Hematopoietic multipotent progenitor cell treated with erythropoietin and hydrocortisone succinate and interleukin-3 and kit ligand, for 8 days (in vitro differentiated cells): ENCODE measurements at regions not wholly inside any gene's neighbourhood (a gene's known extent, or its start where the extent isn't known, plus 50 kb on each side); places are given as distances from the start of the nearest gene placed in this dataset.
"Not testable (repeated sequence)": the region's sequence is repeated elsewhere in the genome, so short reads cannot be mapped to it uniquely, and the experiment has no call there.

Experiments used
- DNase-seq: peaks from one replicate; pipeline ENCODE4 v3.0.0-alpha.2; 2015

DNA sequence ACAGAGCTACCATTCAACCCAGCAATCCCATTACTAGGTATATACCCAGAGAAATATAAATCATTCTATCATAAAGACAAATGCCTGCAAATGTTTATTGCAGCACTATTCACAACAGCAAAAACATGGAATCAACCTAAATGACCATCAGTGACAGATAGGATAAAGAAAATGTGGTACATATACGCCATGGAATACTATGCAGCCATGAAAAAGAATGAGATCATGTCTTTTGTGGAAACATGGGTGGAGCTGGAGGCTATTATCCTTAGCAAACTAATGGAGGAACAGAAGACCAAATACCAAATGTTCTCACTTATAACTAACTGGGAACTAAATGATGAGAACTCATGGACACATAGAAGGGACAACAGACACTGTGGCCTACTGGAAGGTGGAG lies 318.9 kb downstream of the ZIC3 start:
- DNase-seq = not testable (repeated sequence)

DNA sequence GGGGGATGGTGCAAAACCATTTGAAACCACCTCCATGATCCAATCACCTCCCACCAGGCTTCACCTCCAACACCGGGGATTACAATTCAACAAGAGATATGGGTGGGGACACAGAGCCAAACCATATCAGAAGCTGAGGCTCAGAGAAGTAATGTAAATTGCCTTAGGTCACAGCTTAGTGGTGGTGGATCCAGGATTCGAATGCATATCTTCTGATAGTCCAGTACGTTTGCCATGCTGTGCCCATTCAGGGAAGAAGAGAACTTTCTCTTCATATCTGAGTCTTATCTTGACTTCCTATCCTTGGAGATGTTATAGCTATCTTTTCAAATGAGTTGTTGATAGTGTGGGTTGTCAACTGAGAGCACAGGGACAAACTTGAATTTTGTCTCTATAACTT lies 325.5 kb downstream of the ZIC3 start:
- no peak for DNase-seq

DNA sequence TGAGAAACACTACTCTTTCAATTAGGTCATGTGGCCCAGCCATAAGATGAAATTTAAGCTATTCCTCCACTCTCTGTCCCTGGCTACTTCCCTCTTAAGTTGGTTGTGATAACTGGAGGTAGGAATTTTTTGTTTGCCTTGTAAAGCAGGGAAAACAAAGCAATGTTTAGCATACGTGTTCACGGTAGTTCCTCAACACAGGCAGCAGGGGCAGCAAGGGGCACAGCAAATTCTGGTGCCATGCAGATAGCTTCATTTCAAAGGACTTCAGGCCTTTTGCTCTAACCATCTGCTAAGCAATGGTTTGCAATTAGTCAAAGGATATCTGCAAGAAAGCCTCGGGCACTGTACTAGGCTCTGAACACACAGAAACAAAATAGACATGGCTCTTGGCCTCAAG lies 330.2 kb downstream of the ZIC3 start:
- no peak for DNase-seq

DNA sequence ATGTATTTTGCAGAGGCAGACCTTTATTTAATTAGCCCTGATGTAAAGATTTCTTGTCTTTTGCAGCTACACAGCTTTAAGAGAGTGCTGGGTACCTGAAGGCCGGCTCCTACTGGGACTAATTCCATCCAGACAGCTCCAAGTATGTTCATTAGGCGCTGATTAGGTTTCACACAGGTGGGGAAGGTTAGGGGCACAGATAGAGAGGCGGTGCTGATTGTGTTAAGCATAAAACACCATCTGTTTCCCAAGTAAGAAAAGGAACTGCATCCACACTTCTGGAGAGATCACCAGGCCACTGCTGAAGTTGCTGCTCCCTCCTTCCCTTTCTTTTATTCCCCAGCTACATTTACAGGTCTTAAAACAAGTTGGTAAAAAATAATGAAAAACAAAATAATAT lies 349.5 kb downstream of the ZIC3 start:
- DNase-seq = no peak

DNA sequence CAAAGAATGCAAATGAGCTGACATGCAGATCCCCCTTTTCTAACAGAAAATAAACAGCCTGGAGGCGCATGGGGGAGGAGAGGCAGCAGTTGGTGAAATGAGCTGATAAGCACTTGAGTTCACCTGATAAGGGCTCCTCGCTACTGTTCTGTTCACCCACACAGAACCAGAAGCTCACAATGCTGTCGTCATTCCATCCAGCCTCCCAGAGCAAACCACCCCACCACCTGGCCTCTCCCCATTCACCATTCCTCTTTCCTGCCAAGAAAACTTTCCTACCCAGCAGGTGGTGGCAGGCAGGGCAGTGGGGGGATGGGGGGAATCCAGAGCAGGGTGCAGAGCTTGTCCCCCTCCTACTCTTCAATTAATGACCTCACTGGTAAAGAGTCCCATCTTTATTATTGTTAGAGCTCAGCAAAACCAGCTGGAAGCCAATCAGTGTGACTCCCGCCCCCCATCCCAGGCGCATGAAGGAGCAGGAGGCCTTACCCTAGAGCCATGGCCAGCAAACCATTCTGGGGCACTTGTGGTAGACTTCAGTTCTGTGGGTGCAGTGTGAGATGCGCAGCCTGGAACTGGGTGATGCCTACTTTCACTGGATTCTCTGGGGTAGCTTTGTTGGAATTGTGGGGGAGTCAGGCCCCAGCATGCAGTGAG lies 350.3 kb downstream of the ZIC3 start:
- DNase-seq = peak; percentile 71

DNA sequence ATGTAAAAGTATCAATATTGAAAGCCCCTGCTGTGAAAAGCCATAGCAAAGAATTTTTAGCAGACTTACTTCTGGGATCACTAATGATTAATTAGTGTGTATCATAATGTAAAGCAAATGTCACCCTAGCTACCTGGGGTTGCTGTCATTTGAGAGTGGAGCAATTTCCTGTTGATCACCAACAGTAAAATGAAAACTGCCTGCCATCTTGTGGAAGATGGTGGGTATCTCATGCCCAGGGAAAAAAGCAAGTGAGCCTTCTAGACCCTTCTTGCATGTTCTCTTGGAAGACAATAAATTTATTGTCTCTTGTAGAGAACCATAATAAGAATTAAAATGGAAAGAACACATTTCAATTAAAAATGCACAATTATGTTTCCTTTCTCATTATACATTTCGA lies 360.2 kb downstream of the ZIC3 start:
- peak; percentile 28 for DNase-seq

DNA sequence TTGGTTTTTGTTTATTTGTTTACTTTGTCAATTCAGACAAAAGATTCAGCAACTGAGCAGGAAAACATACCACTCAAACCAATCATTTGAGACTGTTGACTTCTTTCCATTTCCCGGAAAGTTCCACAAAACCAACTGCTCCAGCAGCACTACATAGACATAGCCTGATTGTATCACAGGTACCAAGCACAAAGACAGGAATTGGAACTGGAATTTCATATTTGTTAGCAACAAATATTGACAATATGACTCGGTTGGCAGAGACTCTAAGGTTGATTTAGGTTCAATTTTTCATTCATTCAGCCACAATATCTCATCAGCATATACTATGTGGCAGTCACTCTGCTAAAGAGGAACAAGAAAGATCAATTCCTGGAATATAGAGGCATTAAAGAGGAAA lies 364.0 kb downstream of the ZIC3 start:
- DNase-seq = no peak

DNA sequence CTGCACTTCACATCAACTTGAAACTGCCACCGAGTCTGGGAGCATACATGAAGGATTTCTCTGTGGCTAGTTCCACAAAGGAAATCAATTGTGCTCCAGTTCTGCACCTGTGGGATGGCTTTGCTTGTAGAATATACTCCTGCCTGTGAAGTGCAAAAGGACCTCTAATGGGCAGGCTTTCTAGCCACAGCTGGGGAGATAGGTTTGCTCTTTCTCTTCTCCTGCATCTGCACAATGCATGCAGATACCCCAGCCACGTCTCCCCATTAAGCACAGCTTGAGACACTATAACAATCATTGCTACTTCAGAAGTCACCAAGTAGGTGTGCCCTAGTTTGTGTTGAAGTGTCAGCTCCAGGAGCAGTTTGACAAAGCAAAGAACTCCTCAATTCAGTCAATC lies 364.6 kb downstream of the ZIC3 start:
- no peak for DNase-seq

DNA sequence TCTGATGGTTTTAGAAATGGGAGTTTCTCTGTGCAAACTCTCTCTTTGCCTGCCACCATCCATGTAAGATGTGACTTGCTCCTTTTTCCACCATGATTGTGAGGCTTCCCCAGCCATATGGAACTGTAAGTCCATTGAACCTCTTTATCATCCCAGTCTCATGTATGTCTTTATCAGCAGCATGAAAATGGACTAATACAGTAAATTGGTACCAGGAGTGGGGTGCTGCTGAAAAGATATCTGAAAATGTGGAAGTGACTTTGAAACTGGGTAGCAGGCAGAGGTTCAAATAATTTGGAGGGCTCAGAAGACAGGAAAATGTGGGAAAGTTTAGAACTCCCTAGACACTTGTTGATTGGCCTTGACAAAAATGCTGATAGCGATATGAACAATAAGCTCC lies 368.3 kb downstream of the ZIC3 start:
- not testable (repeated sequence) for DNase-seq

DNA sequence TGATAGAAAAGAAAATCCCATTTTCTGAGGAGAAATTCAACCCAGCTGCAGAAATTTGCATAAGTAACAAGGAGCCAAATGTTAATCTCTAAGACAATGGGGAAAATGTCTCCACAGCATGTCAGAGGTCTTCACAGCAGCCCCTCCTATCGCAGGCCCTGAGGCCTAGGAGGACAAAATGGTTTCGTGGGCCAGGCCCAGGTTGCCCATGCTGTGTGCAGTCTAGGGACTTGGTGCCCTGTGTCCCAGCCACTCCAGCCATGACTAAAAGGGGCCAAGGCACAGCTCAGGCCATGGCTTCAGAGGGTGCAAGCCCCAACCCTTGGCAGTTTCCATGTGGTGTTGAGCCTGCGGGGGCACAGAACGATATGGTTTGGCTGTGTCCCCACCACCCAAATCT lies 369.0 kb downstream of the ZIC3 start:
- not testable (repeated sequence) for DNase-seq

DNA sequence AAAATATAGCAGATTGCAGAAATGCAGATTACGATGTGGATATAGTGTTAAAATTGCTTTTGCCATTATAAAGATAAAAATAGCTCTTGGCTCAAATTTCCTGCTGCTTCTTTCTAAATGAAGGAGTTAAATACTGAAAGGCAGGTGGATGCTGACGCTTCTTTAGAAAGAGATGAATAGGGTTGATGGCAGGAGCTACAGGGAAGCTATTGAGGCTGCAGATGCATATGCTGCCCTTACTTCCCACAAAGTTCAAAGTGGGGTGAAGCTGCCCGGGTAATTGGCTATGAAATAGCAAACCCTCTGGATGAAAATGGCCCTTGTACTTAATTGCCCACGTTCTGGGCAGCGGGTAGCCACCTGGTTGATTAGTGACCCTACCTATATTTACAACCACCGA lies 379.5 kb downstream of the ZIC3 start:
- DNase-seq = no peak

DNA sequence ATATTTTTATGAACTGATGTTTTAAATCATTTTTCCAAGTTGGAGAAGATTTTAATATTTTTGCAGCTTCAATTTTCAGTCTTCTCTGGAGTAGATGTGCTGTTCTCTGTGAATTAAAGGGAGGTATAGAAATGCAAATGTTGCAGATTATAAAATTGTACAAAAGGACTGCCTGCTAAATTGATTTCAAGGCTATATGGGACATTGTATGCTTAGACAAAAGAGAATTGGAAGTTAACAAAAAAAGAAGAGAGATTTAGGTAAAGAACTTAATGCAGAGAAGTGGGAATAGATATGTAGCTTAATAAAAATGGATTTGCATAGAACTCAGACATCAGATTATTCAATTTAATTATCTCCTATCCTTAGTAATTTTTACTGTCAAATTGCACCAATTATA lies 403.3 kb downstream of the ZIC3 start:
- no peak for DNase-seq

DNA sequence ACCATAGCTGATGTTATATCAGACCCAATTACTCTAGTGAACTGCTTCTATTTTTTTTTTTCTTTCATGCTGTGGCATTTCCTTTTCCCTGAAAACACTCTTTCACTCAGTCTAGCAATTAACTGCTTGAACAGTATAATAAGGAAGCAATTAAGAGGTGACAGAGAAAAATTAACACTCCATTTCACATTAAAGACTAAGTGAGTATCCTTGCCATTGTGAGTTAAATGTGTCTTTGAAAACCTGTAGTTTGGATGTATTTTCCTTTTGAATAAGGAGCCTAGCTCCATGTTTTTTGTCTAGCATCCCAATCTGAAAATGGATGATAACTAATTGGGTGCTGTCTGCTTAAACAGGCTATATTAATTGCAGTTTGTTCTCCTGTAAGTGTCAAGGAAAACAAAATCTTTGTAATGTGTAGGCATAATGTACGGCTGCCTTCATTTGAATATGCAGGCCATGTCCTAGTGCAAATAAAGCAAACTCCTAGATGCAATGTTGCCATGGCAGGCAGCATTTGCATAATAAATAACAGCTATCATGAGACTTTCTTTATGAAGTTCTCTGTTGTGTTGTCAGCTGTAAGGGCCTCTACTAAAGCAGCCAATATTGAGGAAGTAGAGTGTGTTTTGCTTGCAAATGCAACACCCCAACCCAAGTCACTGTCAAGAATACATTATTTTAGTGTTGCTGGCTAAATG lies 416.7 kb downstream of the ZIC3 start:
- DNase-seq = no peak

DNA sequence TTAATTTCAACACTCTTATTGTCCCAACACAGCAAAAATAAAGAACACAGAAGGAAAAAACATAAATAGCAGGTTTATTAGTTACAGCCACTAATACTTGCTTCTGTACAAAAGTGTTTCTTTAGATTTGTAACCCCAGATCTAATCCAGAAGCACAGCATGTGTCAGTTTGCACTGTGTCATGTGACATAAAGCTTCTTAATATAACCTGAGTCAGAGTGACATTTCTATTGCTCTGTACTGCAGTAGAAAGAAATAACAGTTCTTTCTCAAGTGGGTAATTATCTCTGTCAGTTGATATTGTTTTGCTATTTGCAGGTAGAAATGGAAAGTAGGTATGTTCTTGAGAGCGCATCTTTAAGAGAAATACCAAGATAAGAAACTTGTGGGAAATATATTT lies 422.5 kb downstream of the ZIC3 start:
- DNase-seq = no peak

DNA sequence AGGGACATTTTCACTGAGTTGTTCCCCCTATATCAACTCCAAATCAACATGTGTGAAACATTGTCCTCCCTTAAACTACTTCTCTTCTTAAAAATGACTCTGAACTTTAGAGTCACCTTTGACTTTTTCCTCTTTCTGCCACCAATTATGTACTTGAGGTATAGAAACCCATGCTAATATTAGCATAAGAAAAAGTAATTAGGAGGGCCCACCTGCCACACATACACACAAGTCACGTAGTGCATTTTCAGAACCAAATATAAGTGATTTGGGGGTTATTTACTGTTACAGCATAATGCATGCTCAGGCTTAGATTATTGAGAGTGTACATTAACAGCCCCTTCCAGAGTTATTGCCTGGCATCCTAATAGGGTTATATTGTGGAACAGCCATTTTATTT lies 432.7 kb downstream of the ZIC3 start:
- DNase-seq = no peak

DNA sequence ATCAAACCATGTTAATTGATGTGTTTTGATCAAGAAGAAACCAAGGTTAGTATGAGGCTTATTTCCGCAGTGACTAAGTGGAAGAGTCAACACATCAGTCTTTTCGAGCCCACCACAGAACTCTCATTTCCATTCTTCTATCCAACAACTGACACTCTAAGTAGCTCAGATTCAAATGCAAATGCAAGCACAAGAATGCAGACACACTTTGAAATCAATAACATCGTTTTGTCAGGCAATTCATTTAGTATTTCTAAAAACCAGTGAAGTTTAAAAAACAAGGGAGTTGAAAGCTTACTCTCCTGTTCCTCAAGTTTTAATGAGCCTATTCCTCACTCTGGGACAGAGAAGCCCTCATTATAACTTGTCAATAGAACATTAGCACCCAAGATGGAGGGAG lies 433.1 kb downstream of the ZIC3 start:
- no peak for DNase-seq

DNA sequence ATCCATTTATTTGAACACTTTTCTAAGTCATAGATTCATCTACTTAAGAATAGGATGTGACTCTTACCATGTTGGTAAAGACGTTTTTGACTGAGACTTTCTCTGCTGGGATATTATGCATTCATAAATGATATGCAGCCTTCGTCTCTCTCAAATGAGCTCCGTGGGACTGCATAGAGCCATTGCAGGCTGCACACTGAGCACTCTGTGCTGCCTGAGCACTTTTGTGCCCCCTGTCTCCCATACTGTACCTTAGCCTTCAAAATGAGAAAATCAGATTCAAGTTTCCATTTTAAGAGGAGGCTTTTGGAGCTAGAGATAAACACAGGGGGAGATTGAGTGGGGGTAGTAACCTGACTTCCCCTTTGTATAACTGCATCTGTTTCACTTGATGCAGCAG lies 433.6 kb downstream of the ZIC3 start:
- DNase-seq = no peak

DNA sequence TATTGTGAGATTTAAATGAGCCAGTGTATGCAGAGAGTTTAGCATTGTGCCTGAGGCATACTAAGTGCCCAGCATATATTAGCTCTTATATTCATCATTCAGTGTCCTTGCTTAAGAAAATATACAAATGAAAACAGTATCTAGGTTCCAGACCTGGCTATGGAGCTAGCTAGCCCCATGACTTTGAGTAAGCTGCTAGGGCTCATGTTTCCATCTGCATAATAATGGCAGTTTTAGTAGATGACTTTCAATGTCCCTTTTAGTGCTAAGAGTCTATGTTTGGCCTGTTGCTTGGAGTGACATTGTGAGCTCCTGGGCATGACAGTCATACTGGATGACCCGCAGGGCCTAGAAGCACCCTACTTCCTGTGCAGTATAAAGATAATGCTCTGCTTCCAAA lies 435.3 kb downstream of the ZIC3 start:
- no peak for DNase-seq

DNA sequence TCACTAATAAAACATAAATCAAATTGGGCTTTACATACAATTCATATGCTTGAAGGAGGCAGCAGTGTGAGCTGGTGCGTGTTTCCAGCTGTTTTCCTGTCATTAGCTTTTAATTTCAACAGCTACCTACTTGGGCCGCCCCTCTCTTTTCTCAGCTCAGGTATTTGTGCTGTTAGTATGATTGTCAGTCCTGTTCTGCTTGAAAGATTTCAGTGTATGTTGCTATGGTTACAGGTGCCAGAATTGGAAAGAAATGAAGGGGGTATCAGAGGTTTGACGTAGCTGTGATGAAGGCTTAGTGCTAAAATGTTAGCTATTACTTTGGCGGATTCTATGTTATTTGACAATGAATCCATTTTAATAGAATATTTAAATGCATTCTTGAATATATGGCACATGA lies 440.3 kb downstream of the ZIC3 start:
- no peak for DNase-seq

DNA sequence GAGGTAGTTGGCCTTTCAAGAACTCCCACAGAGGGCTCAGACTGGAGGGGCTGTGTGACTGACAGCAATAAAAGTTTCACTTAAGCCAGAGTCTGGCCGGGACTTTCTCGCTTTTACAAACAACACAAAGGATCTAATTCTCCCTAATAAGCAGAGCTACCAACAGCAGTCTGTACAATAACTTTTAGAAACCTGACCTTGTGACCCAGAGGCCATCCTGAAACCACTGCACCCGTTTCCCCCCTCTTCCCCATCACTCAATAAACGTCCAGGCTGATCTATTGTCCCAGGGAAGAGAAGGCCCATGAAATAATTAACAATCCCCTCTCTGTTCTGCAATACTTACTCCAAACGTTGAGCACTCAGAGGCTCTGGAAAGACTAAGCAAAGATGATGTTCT lies 442.4 kb downstream of the ZIC3 start:
- no peak for DNase-seq

DNA sequence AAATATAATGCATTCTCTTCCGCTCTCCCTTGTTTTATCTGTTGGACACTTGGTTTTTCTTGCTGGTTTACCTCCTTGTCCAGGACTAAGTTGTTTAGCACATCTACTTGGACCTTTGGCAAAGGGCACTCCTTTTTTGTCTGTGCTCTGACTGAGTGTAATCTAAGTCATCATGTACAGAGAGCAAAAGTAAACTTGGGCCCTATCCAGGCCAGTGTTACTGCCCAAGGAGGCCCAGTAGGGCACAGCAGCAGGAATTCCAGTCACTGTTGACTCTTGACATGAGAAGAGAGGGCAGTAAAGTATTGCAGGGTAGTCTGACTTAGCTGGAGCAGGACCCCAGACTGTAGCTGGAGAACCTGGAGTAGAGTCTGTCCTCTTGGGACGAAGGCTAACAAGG lies 445.5 kb downstream of the ZIC3 start:
- no peak for DNase-seq

DNA sequence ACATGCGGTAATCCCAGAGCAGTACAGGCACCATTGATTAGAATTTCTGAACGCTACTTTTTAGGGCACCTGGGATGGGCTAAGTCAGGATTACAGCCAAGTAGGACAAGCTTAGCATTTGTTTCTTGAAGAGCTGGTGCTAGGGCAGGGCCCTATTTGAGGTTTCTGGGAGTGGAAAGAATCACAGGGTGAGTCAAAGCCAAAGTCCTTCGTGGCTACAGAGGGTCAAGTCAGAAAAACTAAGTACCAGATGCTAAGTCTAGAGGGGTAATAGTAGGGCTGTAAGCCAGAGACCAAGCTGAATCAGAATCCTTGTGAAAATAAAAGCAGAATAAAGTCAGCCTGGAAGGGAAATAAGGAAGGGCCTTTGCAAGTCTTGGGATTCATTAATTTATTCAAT lies 448.6 kb downstream of the ZIC3 start:
- no peak for DNase-seq

DNA sequence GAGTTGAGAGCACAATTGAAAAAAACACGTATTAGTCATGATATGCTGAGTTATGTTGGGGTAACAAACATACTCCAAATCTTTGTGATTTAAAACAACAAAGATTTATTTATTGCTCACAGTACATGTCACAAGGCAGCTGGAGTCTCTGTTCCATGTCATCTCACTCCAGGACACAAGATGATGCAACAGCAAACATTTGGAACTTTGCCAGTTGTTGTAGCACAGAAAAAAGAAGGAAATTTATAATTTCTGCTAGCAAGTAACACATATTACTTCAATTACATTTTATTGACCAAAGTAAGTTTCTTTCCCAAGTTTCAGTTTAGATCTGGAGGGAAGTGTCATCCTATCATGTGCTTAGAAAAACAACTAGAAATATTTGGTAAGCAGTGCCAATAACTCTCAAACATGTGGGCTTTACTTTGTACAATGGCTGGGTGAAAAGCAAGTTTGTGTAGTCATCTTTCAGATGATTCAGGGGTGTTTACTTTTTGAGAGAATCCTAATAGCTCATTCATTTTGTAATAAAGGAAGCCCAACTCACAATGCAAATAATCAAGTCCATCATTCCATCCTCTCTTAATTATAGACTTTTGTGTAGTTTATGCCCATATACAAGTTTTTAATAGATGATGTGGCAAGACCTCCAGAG lies 452.3 kb downstream of the ZIC3 start:
- DNase-seq = no peak

DNA sequence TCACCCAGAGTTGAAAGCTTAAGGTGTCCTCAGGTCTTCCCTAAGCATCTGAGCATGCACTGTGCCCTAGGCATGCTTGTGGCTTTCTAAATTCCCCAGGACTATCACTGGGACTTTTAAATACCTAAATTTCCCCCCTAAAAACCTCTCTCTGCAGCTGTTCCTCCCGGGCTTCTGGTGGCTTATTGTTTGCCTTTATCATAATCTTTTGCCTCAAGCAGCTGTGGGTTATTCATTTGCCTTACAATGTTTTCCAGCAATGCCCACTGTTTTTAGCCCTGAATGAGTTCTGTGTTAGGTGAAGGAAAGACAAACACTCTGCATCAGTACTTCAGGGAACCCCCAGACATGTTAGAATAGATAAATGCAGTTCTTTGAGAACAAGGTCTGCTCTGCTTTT lies 455.0 kb downstream of the ZIC3 start:
- no peak for DNase-seq

DNA sequence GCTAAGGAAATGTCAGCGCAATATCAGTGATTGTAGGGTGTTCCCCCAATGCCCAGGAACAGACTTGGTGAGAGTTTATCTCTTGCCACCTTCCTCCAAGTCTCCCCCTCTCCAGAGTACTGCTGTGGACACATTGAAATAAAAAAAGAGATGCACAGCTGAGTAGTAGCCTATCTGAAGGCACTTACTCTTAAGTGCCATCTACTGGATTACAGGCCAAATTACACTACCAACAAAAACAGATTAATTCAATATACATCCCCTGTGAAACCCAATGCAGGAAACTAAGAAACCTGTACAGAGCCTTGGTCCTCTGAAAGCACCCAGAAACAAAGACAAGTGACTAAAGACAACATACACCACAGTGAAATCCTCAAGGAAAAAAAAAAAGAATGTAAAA lies 460.3 kb downstream of the ZIC3 start:
- peak; percentile 3 for DNase-seq
